T47D (cell line): ENCODE measurements at regions not wholly inside any gene's neighbourhood (a gene's known extent, or its start where the extent isn't known, plus 50 kb on each side); places are given as distances from the start of the nearest gene placed in this dataset.
"Not testable (repeated sequence)": the region's sequence is repeated elsewhere in the genome, so short reads cannot be mapped to it uniquely, and the experiment has no call there.

Experiments
- DNase-seq, 2 experiments: peaks; one replicate each; pipeline versions ENCODE4 v3.0.0 to v3.0.0-alpha.2; 2011 to 2012; ENCODE audit warnings: low read depth in 1 of 2, low spot score in 1 of 2
- JUND ChIP-seq: IDR thresholded peaks from 2 replicates; pipeline ENCODE4 v1.6.1; 2012; ENCODE audit warnings: low read depth
- in situ Hi-C: cut with HindIII; loops from 2 replicates; pipeline ENCODE4 v1.10.0; 2016; ENCODE audit warnings: low sequenced_read_pairs, low pct_unique_long_range_greater_than_20kb

DNA sequence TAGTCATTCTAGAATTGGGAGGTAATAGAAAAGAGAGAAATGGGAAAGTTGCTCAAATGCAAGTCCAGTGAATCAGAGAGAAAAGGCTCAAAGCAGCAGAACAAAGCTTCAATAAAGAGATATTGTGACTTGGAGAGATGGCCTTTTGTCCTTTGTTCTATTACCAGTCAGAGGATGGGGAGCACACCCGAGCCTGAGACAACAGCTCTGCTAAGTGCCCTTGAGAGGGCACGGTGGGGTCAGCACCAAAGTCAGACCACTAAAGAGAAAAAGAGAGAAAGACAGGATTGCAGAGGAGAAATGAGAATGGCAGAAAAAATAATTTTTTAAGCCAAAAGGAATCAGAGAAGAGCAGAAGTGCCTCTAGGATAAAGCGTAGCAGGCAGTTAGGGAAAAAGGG, 553.1 kb downstream of the TTLL7 start:
- DNase-seq, in situ Hi-C loops: not testable (repeated sequence)

DNA sequence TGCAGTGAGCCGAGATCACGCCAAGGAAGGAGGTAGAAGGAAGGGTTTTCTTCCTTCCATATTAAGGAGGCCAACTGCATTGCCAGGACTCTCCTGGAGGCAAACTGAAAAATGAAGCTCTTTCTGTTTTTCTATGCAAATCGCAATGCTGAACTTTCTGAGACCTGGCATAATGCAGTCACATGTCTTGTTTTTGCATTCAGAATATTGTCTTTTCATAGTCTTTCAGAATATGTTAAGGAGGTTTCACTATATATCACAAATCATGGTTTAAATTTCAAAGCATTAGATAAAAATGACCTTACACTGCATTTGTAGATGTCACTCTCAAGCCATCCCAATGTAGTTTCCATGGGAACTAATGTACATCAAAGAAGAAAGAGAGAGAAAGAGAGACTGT, 556.5 kb downstream of the TTLL7 start:
- DNase-seq, in situ Hi-C loops: not testable (repeated sequence)

DNA sequence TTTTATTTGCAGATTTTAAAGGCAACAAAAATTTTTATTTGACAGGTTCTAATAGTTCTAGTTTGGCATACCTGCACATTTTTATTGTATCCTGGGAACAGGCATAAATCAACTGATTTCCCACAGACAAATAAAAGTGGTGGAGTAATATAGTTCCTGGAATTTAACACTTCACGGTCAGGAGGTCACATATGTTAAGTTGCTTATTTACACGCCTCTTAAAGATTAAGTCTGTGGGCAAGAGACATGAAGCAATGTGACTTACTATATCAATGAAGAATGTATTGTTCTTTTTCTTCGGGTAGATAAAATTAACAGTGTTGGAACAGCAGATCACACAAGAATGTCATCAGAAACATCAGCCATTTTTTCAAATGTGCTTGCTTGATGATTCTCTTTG, 558.3 kb downstream of the TTLL7 start:
- in situ Hi-C loops, DNase-seq: not testable (repeated sequence)

DNA sequence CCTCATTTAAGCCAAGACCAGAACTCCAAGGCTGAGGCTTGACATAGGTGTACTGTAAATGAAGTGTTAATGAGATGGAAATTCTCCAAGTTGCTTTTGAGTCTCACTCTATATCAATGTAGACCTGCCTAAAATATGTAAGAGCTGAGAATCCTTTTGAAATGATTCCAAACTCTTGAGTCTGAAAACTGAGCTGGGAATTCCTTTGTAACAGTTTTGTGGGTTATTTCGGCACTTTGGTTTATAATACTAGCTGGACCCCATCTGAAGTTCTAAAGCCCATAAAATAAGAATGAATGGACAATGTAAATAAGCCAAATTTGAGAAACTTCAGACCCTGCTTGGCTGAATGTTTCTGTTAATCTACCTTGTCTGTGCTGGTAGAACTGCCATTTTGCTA, 558.9 kb downstream of the TTLL7 start:
- in situ Hi-C loops, DNase-seq: not testable (repeated sequence)

DNA sequence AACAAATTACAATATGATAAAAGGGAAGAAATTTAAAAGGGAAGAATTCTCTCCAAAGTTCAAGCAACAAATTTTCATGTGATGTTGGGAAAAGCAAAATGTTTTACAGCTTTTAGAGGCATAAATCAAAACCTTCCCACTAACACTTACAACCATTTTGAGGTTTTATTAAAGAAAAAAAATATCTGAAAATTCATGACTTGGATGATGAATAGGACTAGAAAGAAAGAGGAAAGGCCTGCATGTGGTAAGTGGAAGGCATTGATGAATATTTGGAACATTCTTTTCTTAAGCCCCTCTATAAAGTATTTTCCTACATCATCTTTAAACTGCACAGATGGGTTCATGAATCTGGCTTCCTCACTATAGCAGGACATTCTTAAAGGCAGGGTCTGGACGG, 560.6 kb downstream of the TTLL7 start:
- DNase-seq, in situ Hi-C loops: not testable (repeated sequence)

DNA sequence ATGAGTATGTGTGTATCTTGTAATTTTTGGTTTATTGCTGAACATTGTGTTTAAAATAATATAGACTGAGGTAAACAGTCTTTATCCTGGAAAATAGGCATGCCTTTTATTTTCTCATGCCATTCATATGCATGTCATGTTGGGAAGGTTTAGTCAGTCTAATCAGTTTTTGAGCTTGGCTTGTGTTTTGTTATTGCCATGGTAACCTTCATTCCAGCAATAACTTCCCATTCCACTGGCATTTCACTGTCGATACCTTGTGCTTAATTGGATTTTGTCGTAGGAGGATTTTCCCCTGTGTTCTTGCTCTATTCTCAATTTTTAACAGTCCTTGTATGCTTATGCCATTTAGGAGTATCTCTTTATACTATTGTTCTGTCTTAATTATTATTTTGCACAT, 563.6 kb downstream of the TTLL7 start:
- DNase-seq, in situ Hi-C loops: not testable (repeated sequence)

DNA sequence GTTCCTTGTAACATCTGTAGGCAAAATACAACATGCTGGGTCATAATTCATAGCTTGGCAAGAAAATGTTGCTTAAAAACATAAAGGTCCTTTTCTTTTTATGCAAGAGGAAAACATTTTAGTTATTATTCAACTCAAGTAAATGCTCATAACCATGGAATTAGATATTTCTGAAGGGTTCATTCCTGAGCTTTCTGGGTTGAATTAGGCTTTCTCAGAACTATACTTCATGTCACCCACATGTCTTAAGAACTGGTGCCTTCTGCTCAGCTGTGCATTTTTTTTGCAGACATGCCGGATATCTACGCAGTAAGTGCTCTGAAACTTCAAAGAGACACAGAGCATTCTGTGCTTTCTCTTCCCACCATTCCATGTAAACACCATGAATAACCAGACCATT, 571.4 kb downstream of the TTLL7 start:
- DNase-seq, in situ Hi-C loops: not testable (repeated sequence)

DNA sequence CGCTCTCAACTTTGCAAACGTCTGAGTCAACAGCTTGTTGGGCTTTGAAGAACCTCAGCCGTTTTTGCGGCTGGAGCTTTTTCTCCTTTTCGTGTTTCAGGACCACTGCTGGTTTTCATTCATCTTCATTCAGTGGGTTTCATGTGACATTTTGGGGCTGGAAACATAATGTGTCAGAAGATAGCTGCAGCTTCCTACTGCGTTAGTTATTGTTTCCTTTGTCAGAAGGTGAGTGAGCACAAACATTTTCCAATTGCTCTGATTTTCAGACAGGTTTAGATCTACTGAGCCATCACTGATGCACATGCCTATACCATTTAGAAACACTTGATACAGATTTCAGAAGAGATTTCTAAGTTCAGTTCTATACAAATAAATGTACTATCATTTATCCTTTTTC, 575.5 kb downstream of the TTLL7 start:
- DNase-seq, in situ Hi-C loops: not testable (repeated sequence)

DNA sequence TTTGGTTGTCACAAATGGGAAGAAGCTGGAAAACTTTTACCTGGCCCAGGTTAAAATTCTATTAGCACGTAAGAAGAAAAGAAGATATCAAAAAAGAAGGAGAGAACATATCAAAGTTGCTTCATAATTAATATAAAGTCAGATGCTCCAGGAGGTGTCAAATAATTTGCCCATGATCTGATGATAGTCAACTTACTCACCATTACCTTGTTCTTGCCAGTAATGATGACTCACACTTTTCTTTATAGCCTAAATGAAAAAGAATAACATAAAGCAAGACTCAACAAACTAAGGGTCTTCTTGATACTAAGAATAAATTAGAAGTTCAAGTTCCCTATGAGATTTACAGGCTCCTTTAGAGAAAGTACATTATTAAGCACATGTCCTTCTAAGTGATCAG, 580.4 kb downstream of the TTLL7 start:
- in situ Hi-C loops = no loop called here
- TF ChIP-seq JUND = no peak
- DNase-seq = no peak

DNA sequence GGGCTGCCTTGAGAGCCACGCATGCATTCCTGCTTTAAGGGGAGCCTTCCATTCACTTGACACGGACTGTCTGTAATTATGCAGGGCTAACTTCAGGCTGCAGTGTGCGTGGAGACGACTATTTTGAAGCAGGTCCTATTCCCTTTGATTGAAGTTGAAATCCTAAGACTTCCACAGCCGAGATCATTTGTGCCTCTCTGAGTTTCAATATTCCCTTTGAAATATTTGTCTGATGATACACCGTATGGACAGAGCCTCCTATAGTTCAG, 585.2 kb downstream of the TTLL7 start:
- DNase-seq, in situ Hi-C loops: not testable (repeated sequence)

DNA sequence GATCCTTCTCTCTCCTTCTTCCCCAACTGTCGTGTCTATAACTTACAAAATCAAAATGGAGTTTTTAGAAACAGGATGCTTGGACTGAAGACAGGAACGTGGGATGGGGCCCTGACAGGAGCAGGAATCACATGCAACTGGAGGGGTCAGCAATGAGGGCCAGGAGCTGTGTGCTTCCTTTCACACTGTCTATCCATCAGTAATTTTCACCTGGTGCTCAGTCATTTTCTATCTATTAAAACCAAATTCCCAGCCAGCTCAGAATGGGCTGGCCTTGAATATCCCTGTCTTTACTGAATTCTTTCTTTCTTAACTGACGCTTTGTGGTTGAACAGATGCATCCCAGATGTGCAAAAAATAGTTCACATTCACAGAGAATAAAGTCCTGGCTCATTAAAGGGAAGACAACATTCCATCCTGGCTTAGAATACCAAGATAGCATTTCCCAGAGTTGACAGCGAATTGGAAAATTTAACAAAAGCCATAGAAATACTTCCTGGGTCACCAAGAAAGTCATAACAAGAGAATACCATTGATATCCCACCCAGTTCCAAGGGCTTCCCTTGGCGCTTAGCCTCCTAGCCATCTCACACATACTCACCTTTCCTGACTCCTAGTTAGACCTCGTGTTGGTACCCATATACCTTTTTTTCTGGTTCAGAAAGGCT, 588.1 kb downstream of the TTLL7 start:
- DNase-seq, in situ Hi-C loops: not testable (repeated sequence)

DNA sequence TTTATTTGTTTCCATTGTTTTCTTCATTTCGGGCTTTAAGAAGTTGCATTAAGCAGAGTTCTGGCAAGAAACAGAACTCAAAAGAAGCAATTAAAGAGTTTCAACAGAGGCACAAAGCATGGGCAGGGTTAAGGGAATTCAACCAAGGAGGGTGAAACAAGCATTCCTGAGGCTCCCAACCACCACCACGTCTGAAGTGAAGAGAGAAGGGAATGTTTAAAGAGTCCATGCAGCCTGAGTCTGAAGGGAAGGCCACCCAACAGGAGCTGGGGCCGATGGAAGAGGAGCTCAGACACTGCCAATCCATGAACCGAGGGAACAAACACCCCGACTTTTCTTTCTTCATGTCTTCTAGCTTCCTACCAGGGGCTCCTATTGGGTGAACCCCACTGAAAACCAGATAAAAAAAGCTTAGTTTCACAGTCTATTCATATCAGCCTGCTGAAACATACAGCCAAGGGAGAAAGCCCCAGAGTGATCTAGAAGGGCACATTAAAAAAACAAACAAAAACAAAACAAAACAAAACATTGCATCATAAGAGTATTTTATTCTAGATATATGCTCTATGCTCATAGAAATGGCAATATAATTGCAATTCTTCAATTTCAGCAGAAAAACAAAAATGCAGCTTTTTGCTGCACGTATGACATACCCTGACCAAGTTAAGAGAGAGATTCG, 592.1 kb downstream of the TTLL7 start:
- DNase-seq, in situ Hi-C loops: not testable (repeated sequence)

DNA sequence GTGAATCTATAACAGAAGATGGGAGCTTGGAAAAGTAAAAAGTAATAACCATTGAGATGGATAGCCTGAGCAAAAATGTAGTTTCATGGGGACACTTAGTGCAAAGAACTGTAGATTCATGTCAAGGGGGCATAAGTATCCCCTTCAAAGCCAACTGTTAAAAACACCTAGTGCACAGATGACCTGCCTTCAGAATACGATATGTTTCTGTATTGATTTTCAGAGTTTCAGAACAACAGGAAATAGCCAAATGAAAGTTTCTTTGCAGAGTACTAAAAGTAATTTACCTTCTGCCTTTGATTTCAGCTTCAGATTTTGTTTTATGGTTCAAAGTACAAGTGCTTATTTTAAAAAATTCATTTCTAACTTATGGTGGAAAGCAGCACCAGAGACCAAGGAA, 593.1 kb downstream of the TTLL7 start:
- in situ Hi-C loops, DNase-seq: not testable (repeated sequence)

DNA sequence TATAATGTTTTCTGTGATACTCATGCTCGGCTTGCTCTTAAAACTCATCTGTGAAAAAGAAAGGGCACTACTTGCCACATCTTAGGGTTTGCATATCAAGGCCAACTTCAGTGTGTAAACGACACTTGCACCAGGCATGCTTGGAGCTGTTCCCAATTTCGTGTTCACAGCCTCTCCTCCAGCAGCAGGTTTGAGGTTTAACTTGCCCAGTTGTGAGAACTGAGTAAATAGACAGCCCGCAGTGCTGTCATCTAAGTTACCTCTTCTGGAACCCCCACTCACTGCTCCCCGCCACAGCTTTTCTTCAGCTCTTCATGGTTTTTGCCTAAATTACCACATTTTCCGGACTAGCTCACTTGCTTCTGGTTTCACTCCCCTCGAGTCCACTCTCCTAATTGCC, 595.4 kb downstream of the TTLL7 start:
- DNase-seq, in situ Hi-C loops: not testable (repeated sequence)

DNA sequence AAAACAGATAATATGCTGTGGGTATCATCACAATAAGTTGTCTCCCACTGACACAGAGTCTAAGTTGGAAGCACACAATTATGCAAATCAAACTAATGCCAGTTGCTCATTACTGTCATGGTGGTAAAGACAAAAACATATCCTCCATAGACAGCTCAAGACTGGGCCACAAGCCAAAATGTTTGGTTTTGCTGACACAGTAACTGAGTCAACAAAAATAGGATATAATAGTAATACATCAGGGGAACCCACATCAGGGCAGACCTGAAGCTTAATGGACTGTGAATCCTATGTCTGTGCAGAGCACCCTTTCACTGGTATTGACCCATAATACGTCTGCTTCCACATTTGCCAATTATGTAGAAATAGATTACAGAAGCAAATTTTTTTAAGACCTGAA, 597.8 kb downstream of the TTLL7 start:
- DNase-seq, in situ Hi-C loops: not testable (repeated sequence)

DNA sequence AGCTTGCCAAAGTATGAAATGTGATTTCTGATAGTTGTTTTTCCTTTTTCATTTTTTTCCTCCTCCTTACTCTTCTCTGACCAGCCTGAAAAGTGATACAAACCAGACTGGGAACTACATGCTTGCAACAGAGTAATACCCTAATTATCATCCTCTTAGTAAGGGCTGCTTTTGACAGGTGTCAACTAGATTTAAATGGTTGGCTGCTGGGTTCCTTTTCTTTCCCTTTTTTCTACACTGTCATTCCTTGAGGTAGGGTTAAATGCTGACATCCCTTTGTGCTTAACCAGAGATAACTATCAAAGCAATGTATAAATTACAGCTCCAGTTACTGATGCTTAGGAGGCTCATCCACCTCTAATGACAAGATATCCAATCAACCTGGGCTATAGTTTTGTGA, 598.8 kb downstream of the TTLL7 start:
- in situ Hi-C loops = not testable (repeated sequence)

DNA sequence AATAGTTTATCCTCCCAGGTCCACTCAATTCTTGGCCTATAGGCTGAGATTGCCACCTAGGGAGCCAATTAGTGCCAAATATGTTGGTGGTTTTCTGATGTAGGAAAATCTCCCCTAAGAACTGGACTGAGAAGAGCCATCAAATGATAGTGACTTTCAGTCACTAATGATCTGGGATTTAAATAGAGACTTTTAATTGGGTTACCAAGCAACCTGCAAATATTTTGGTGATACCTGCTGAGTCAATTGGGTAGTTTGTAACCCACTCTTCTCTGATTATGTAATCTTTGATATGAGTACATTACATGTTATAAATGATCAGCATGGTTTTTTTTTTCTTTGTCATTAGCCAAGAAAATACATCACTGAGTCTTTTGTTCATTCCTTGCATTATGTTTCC, 600.8 kb downstream of the TTLL7 start:
- in situ Hi-C loops, DNase-seq: not testable (repeated sequence)

More for the DNA sequence above, 598.8 kb downstream of the TTLL7 start:
- not testable (repeated sequence) for DNase-seq

DNA sequence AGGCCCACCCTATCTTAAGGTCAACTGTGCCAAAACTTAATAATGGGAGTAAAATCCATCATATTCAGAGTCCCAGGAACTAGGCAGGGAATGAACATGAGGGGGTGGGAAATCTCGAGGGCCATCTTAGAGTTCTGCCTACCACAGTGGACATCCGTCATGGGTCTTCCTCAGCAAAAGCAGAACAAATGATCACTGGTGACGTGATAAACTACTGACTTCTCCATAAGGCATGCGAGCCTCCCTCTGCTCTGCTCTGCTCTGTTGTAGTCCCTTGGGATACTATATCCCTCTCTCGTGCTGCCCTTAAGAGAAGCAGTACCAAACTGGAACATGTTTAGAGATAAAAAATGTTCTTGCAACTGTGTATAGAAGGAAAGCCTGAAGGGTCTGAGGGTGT, 603.8 kb downstream of the TTLL7 start:
- DNase-seq, in situ Hi-C loops: not testable (repeated sequence)

DNA sequence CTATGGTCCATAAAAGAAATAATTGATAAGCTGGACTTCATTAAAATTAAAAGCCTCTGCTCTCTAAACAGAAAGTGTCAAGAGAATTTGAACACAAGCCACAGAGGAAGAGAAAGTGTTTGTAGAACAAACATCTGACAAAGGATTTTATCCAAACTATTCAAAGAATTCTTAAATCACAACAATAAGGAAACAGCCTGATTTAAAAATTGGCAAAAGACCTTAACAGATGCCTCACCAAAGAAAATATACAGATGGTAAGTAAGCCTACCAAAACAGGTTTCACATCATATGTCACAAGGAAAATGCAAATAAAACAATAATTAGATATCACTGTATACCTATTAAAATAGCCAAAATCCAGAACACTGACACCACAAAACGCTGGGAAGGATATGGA, 612.0 kb downstream of the TTLL7 start:
- in situ Hi-C loops, DNase-seq: not testable (repeated sequence)
